Activated CD8-positive, alpha-beta memory T cell treated with anti-CD3 and anti-CD28 coated beads, Interleukin-2, amount 50 U/mL, for 24 hours (primary cell): ENCODE measurements at regions not wholly inside any gene's neighbourhood (a gene's known extent, or its start where the extent isn't known, plus 50 kb on each side); places are given as distances from the start of the nearest gene placed in this dataset.
"Not testable (repeated sequence)": the region's sequence is repeated elsewhere in the genome, so short reads cannot be mapped to it uniquely, and the experiment has no call there.

Experiments used
- DNase-seq: peaks from one replicate; pipeline ENCODE4 v3.0.0-alpha.2; 2020; ENCODE audit errors: extremely low read depth

DNA sequence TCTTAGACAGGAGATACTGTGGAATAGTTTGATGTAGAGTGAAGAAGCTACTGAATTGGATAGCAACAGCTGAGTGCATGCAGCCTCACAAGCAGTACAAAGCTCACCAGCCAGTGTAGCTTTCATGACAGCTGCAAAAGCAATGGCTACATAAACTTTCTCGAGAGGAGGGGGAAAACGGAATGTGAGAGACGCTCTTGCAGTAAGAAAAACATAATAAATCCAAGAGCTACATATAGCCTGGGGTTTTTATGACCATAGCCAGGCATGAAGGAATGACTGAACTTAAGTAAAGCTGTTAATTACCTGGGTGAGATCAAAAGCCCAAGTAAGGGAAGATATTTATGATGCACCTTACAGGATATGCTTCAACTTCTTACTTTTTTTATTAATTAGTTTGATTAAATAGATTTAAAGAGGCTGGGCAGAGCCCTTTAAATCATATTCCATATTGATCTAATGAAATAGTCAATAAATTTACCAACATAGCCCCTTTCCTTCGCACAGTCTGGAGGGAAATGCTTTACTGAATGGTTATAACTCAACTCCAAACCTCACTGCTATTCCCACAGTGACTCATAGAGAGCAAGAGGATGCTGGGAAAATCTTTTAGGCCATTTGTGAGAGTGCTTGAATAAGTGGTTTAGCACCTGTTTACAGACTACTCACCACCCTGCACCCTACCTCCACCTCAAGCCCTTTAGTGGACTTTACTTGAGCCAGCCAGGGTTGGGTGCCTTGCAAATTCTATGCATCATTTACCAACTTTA is 407.2 kb upstream of the CLINT1 start:
- no peak for DNase-seq

DNA sequence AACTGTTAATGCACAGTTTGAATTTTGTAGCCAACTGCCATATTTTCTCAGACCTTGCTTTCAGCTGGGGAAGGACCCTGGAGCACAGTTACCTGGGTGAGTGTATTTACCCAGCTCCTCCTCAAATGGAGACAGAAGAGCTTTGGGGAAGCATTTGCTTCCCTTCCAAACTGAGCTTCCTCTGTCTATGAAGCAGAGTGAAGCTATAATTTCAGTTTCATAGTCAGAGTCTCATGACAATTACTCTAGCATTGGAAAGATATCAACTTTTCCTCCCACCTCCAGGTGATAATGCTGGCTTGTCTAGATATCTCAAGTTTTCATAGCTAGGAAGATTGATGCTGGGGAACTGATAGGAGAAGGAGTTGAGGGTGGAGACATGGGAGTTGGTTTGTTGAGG is 406.4 kb upstream of the CLINT1 start:
- no peak for DNase-seq

DNA sequence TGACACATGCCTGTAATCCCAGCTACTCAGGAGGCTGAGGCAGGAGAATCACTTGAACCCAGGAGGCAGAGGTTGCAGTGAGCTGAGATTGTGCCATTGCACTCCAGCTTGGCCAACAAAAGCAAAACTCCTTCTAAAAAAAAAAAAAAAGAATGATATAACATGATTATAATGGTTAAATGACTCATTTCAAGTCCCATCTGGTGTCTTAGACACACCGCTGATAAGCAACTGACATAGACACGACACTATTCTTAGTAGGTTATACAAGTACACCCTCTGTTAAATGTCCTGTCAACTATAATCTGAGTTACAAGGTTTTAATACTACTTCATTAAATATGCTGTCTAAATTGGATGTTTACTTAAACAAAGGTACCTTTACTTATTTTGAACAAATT is 405.3 kb upstream of the CLINT1 start:
- no peak for DNase-seq

DNA sequence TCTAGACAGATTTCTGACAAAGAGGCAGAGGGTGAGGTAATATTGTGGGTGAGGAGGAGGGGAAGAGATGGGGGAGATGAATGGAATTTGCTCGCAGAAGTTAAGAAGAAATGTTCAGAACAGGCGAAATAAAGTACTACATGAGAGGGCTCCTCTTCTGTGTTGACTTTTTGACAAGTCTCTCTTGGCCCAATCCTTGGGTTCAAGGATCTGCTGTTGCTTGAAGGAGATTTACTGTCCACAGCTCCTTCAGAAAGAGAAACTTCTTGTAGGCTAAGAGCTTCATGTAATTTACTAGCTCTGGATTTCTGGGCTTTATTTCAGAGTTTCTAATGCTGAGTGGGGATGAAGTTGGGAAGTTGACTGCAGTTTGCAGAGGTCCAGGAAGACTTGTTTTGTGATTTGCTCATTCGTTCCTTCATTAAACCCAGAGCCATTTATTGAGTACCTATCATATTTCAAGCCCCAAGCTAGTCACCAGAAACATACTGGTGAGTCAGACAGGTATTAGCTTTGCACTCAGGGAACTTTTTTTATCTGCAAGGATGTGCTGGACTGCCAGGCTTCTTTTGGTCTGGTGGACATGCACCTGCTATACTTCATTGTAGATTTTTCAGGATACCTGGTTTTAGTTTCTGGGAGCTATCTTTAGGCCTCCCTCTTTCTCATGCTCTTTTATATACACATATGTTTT is 402.9 kb upstream of the CLINT1 start:
- no peak for DNase-seq

DNA sequence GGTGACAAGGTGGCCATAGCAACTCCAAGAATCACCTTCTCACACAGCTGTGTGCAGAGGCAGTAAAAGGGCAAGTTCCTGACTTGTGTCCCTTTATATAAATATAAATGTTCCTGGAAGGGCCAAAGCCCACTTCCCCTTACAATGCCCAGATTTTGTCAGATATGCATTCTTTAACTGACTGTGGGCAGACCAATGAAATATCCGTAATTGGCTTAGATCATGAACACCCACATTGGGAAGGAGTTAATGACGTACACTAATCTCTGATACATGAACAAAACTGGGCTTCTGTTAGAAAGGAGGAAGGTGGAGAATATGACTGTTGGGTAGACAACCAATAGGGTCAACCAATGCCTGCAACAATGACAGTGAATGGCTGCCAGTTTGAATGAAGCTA is 397.2 kb upstream of the CLINT1 start:
- no peak for DNase-seq

DNA sequence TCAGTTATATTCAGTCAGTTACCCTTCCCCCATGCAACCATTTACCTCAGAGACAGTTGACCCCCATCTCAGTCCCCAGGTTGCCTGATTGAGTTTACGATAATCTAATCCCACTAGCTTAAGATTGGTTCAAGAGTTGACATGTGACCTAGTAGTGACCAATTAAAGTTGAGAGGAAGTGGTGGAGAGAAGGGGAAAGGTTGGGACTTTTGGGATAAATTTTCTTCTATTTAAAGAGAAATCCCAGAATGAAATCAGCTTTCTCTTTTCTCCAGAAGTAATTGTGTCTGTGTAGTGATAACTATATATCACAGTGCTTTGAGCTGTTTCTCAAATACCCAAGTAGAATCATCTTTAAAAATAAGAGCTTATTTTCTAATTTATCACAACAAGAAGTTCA is 396.7 kb upstream of the CLINT1 start:
- DNase-seq, result no peak

DNA sequence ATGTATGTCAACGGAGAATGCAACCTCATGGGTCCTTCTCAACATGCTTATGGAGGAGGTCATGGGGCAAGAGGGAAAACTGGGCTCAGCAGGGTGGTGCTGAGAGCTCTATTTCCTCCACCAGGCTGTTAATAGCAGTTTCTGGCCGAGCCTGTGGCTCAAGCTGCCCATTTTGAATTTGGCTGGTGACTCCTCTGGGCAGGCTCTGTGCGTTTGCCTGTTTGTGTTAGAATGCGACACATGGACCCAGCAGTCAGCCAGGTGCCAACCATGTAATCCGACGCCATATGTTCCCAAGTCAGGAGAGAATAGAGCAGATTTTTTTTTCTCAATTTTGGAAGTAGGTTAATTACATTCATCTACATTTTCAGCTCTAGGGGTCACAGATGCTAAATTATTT is 387.7 kb upstream of the CLINT1 start:
- no peak for DNase-seq

DNA sequence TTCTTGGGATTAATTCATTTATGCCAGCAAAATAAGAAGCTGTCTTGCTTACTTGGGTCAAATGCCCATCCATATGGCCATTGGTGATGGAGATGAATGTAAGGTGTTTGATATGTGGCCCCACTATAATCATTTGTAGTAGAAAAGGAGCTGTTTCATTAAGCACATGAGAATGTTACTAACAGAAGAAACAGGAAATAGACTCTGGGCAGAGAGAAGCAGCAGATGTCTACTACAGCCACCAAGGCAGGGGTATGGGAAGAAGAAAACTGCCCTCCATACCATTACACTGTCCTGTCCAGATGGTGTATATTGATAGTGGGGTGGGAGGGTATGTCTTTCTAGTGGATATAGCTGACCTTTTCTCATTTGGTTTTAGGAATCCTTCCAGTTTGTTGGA is 386.6 kb upstream of the CLINT1 start:
- DNase-seq, result no peak

DNA sequence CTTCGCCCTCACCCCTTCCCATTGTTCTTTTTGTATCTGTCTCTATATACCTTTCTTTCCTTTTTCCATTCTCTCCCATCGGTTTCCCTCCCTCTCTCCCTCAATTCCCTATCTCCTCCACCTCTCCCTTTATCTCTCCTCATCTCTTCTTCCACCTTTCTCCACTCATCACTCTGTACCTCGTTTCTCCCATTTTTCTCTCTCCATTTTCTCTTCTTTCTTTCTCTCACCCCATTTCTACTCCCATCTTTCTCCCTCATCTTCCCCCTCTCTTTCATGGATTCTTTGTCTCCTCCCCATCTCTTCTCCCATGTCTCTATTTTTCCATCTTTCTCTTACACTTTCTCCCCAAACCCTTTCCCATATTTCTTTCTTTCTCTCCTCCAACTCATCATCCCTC is 385.9 kb upstream of the CLINT1 start:
- DNase-seq, result no peak

DNA sequence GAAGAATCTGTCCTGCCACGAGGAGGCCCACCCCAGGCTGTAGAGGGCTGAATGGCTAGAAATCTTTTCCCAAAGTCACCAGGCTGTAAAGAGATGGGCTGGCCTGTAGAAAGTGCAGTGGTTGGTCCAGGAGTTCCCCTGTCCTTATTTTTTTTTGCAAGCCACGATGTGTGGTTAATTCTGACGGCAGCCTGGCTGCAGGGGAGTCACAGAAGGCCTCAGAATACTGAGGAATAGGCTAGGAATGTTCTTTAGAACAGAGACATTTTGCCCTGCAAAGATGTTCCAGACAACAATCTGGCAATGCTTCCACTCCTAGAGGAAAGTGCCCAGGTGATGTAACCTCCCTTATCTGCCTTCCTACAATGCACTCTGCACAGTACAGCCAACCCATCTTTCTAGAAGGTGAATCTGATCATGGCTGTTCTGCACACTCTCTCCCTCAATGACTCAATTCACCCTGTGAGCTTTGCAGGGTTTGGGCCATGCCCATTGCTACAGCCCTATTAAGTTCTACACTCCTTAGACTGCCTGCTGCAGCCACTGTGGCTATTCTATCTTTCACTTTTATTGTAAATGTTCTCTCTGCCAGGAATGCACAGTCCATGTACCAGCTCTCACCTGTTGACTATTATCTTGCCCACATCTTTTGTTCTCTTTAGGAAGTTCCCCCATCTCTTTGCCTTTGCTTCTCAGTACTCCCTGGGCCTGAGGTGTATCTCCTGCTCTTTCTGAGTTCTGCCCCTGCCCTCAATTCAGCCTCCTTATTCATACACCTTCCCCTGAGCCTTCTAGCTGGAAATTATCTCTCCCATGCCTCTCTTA is 377.8 kb upstream of the CLINT1 start:
- DNase-seq, result no peak

DNA sequence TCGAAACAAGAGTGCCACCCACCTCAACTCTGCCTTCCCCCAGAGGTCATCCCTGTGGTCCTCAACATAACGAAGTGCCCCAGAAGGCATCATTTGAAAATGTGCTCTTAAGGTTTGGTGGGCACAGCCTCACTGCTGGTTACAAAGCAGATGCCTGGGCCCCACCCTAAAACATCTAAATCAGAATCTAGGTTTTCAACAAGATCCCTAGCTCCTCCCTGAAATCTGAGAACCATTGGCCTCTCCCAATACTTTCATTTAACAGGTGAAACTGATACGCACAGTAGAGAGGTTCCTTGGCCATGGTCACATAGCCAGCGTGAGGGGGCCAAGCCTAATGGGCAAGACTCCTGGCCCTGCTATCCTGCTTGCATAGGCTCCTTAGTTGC is 376.2 kb upstream of the CLINT1 start:
- no peak for DNase-seq

DNA sequence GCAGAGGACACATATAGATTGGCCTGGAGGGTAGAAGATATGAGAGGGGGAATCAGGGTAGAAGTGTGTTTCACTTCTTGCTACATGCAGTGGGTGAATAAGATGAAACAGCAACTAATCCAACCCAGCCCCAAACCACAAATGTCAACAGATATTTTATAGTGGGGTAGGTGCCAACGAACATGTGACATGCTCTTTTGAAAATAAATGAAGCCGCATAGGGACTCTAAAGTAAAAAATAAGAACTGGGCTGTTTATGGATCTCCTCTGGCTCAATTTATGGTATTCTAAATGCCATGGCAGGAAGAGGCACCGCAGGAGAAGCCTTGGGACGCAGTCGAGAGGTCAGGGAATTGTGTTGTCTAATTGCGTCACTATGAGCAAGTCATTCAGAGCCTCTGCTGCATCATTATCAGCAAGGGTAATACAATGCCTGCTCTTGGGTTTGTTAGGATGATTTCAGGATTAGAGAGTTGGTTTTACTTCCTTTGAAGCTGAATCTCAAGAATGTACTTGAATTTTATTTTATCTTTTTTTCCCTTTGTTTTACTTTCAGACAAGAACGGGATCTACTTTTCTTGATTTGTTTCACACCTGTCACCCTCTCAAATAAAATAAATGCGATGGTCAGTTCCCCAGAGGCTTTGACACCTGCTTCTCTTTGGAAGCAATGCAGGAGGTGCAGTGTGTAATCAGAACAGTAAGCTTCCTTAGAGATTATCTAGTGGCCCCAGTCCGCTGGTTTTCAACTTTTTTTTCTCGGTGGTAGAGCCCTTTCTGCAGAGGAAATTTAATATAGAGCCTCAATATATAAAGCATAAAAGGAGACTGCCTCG is 375.6 kb upstream of the CLINT1 start:
- no peak for DNase-seq

DNA sequence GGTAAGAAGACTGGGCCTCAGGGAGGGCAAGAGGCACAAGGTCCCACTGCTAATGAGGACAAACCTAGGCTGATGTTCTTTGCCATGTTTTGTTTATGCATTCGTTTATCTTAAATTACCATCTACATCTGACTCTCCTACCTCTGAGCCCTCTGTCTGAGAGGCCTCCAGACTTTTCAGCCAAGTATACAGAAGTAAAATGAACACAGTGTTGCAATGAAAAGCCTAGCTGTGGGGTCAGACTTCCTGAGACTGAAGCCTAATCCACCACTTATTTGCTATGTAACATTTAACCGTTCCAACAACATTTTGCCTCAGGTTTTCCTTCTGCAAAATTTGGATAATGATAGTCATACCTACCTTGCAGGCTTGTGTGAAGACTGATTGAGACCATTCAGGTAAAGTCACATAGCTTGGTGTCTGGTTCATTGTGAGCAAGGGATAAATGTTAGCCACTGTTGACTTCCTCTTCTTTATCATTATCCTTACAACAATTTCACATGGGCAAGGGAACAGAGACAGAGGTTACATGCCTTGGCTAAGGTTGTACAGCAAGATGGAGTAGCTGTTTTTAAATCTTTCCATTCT is 374.9 kb upstream of the CLINT1 start:
- DNase-seq, result no peak

DNA sequence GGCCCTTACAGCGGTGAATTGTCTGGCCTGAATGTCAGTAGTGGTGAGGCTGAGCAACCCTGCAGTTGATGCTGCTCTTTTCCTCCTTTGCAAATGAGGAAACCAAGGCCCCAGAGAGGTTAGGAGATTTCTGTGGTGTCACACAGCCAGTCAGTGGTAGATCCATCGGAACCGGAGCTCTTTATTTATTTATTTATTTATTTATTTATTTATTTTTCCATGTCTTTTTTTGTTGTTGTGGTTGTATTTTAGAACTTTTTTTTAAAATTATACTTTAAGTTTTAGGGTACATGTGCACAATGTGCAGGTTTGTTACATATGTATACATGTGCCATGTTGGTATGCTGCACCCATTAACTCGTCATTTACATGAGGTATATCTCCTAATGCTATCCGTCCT is 368.4 kb upstream of the CLINT1 start:
- not testable (repeated sequence) for DNase-seq

DNA sequence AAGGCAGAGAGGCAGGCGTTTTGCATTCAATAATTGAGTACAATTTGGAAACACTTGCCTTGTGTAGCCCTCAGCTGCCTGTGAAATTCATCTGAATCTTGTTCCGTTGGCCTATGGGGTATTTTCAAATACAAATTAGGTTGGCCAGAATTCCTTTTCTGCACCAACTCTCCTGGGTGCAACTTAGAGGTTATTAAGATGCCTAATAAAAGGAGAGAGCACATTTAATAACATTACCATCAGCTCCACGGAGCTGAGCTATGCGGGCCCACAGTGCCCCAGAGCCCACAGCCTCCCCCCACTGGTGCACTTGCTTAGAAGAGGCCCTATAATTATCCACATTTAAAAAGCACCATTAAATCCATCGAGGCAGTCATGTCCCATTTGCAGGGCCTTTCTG is 367.6 kb upstream of the CLINT1 start:
- no peak for DNase-seq

DNA sequence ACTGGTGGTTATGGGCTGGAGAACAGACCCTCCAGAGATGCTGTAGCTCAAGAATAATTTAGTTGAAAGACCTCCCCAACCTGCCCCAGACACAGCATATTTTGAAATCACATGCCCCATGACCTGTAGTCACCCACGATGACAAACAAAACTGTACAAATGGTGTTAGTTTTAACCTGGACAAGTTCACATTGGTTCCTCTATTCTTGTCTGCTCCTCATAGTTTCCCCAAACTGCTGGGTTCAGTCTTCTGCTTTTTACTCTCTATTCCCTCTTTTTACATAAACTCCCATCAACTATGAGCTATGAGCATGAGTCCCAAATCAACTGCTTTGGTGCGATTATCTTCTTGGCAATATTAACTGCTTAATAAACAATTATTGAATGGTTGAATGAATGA is 365.3 kb upstream of the CLINT1 start:
- DNase-seq, result no peak

DNA sequence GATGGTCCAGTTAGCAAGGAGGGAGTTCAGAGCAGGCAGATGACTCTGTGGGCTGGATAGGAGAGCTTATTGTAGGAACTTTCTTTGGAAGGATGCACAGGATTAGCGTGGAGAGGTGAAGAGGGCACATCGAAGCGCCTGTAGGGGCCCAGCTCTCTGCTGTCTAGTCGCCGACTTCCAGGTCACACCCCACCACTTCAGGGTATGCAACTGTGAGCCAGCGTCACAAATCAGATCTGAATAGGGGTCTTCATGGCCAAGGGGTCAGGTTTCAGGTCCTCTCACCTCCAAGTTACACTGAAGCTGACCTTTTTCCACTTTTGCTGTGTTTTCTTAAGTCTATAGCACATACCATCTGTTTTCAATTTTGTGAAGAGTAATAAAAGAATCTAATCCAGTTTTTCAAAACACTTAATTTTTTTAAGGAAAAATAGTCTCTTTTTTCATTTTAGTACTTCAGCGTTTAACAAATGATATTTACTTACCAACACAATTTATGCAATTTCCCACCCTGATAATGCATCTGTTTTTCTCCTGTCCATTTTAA is 364.2 kb upstream of the CLINT1 start:
- DNase-seq, result no peak

DNA sequence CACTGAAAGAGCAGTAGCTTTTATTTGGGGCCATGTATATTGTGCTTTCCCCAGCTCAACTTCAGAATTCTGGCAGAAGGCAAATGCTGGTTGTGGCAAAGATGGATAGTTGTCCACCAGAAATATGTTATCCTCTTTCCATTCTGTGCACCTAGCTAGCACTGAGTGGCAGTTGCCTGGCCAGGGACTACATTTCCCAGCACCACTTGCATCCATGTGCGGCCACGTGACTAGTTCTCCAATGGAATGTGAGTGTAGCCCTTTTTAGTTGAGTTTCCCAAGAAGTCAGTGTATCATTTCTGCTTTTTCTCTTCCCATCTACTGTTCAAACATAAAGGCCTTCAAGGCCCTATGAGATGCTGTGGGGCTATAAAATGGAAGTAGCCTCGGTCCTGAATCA is 354.0 kb upstream of the CLINT1 start:
- no peak for DNase-seq

DNA sequence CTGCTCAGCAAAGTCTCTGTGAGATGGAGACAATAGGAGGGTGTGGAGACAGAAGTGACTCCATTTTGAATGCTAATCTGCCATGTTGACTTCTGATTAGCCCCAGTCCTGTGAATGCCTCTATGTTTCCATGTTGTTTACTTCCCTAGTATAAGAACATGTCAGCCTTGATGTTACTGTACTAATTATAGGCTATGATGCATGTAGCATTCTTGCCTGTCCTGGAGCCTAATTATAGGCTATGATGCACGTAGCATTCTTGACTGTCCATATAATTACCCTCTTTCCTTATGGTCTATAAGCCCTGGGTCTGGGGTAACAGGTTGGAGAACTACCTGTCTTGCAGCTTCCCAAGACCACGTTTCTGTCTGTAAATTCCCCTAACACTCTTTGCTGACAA is 353.3 kb upstream of the CLINT1 start:
- no peak for DNase-seq

DNA sequence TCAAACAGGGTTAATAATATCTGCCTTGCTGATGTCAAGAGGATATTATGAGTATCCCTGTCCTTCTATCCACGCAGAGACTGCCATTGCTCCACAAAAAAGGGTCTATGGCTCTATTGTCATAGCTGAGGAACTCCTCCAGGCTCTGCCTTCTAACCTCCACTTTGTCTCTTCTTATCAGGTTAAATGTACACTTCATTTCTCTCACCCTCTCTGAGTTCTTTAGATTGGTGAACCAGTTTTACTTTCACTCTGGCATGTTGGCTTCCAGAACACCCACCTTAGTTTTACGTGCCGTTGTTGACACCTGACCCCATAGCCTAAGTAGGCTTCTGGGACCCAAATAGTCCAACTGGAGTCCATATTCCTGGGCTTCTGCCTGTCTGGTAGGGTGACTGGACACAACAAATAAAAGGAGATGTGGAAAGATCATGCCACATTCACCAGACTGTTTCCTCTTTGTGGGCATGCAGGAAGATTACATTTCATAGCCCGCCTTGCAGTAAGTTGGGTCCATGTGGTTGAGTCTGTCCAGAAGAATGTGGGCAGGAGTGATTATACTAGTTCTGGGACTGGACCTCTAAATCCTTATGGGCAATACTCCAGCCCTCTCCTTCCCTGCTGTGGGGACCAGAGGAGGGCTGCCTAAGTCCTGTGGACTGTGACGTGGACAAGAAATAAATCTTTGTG is 350.4 kb upstream of the CLINT1 start:
- DNase-seq, result no peak

DNA sequence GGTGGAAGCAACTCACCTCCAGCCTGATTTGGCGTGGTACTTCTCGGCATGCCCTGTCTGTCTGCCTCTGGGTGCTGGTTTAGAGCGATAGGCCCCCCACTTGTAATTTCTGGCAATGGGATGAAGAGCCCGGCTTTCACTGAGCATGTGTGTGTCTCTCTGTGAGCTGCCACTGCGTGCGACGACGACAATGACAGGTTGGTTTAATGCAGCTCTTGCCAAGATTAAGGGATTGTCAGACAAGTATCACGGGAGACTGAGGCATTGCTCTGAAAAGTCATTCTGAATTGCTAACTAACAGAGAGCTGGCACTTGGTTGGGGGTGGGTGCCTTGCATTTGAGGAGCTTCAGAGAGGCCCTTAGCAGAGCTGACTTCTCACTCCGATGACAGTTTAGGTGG is 348.8 kb upstream of the CLINT1 start:
- no peak for DNase-seq
